ENCODE measurements at regions not wholly inside any gene's neighbourhood (a gene's known extent, or its start where the extent isn't known, plus 50 kb on each side); places are given as distances from the start of the nearest gene placed in this dataset.

GRCh38 chr3:162119651-162120050, 623.0 kb downstream of the OTOL1 start:
- intact Hi-C loops (cut with micrococcal nuclease) = no loop called here
- RAD21 ChIA-PET (ENCODE audit: low non-redundant PET in 1 of 2, low total read pairs in 2 of 2, uncharacterized antibody in 2 of 2, unreplicated experiment in 2 of 2) = no interaction called here

More at GRCh38 chr3:162119651-162120050, 623.0 kb downstream of the OTOL1 start:
- H3K4me1 ChIP-seq (ENCODE audit: control insufficient read depth in 1 of 2, insufficient read depth in 2 of 2, low read length in 2 of 2) = no peaks in the 10 kb centered on the region
- H2AFZ ChIP-seq (ENCODE audit: low read depth, low read length, poor library complexity, severe bottlenecking) = peak overlapping the region; percentile 6
- no peak for TF ChIP-seq POLR2AphosphoS5 (IDR thresholded peaks at IDR 0.05; ENCODE audit: low read depth, low read length)
- no peak for TF ChIP-seq ZNF274 (IDR thresholded peaks at IDR 0.05; ENCODE audit: low read depth, low read length)
- no peak for TF ChIP-seq ZFX (IDR thresholded peaks at IDR 0.05)
- TF ChIP-seq EZH2phosphoT487 (IDR thresholded peaks at IDR 0.05; ENCODE audit: borderline replicate concordance) = no peak
- no peak for TF ChIP-seq MAX (IDR thresholded peaks at IDR 0.05)
- no peak for TF ChIP-seq CTCF (IDR thresholded peaks at IDR 0.05 in 2 of 3, conservative IDR thresholded peaks at IDR 0.05 in 1 of 3; ENCODE audit: borderline replicate concordance in 1 of 3, insufficient read depth in 1 of 3, low read depth in 2 of 3, low read length in 2 of 3)
- TF ChIP-seq EZH2 (IDR thresholded peaks at IDR 0.05) = no peak
- no peak for TF ChIP-seq POLR2A (IDR thresholded peaks at IDR 0.05; ENCODE audit: borderline replicate concordance, extremely low read depth, insufficient read depth, insufficient read length)
- H3K9me2 ChIP-seq (ENCODE audit: insufficient read depth) = no peaks in the 10 kb centered on the region
- no peaks in the 10 kb centered on the region for H3K79me2 ChIP-seq (ENCODE audit: insufficient read depth, low read length)
- ChIA-PET CTCF (no interaction called here), POLR2A (no interaction called here)
- H3K9ac ChIP-seq (ENCODE audit: low read length) = no peak overlapping the region
- H3K27me3 ChIP-seq (ENCODE audit: insufficient read depth, low read length) = no peaks in the 10 kb centered on the region
- no peak overlapping the region for H3K27ac ChIP-seq (ENCODE audit: low read depth, low read length)
- H3K4me3 ChIP-seq (replicated peaks in 1 of 2; ENCODE audit: low read depth in 1 of 2, low read length in 2 of 2) = no peak overlapping the region
- no peak overlapping the region for H3K4me2 ChIP-seq (ENCODE audit: low read length)
- no TSS peak for BruUV-seq (replicated peaks)
- no peaks in the 10 kb centered on the region for H3K36me3 ChIP-seq (ENCODE audit: control insufficient read depth in 1 of 2, insufficient read depth in 2 of 2, low read length in 2 of 2)
- no peaks in the 10 kb centered on the region for H3K9me3 ChIP-seq (ENCODE audit: control insufficient read depth in 1 of 2, insufficient read depth in 1 of 2, low read depth in 1 of 2, low read length in 2 of 2)
- H4K20me1 ChIP-seq (ENCODE audit: insufficient read depth) = no peaks in the 10 kb centered on the region
- ATAC-seq (no peak), DNase-seq (ENCODE audit: low read depth, low spot score) (no peak)

Data from HCT116 (cell line).